ENCODE measurements at regions not wholly inside any gene's neighbourhood (a gene's known extent, or its start where the extent isn't known, plus 50 kb on each side); places are given as distances from the start of the nearest gene placed in this dataset.

DNA sequence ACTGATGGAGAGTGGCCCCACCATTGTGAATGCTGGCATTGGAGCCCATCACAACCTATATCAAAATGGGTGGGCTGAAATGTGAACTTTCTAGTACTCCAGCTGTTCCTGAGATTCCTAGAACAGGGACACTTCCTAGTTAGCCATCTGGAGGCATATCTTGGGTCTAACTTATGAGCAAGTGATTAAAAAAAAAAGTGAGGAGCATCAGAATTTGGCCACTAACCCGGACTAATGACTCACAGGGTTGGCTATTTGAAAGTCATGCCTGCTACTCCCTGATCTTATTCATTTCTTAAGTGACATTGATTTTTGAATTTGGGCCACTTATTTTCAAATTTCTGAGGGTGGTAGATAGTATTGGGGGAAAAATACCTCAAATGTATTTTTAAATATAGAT lies 216.6 kb downstream of the HRH4 start:
- Histone ChIP-seq H3K9me3 (no peaks in the 10 kb centered on the region), H3K27ac (no peak overlapping the region), H3K27me3 (replicated peaks; ENCODE audit: insufficient read depth) (no peaks in the 10 kb centered on the region), H3K36me3 (no peaks in the 10 kb centered on the region), H3K4me1 (ENCODE audit: control insufficient read depth in 1 of 2, low read depth in 2 of 2) (no peaks in the 10 kb centered on the region), H3K4me3 (no peak overlapping the region)
- TF ChIP-seq, protein P1, sequence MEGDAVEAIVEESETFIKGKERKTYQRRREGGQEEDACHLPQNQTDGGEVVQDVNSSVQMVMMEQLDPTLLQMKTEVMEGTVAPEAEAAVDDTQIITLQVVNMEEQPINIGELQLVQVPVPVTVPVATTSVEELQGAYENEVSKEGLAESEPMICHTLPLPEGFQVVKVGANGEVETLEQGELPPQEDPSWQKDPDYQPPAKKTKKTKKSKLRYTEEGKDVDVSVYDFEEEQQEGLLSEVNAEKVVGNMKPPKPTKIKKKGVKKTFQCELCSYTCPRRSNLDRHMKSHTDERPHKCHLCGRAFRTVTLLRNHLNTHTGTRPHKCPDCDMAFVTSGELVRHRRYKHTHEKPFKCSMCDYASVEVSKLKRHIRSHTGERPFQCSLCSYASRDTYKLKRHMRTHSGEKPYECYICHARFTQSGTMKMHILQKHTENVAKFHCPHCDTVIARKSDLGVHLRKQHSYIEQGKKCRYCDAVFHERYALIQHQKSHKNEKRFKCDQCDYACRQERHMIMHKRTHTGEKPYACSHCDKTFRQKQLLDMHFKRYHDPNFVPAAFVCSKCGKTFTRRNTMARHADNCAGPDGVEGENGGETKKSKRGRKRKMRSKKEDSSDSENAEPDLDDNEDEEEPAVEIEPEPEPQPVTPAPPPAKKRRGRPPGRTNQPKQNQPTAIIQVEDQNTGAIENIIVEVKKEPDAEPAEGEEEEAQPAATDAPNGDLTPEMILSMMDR (IDR thresholded peaks at IDR 0.05) = no peak
- DNase-seq (ENCODE audit: low spot score) = no peak
- ATAC-seq (ENCODE audit: insufficient number of reproducible peaks, low FRiP score, low read depth) = no peak

DNA sequence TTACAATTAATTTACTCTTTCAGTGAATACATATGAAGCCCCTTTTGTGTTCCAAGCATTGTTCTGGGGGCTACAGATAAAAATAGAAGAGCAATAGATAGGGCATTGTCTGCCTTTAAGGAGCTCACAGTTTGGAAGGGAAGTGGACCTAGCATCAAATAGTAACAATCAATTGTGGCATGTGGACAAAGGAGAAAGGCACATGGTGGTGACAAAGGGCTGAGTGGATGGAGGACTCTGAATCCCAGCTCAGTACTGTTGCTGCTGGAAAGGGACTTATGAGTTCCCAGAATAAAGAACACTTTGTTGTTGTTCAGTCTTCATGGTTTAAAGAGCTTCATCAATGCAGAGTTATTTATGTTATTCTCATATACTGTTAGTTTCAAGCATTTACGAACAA lies 217.7 kb downstream of the HRH4 start:
- Histone ChIP-seq H3K27me3 (replicated peaks; ENCODE audit: insufficient read depth) (no peaks in the 10 kb centered on the region), H3K4me3 (no peak overlapping the region), H3K27ac (no peak overlapping the region), H3K9me3 (no peaks in the 10 kb centered on the region), H3K36me3 (no peaks in the 10 kb centered on the region), H3K4me1 (ENCODE audit: control insufficient read depth in 1 of 2, low read depth in 2 of 2) (no peaks in the 10 kb centered on the region)
- ATAC-seq (ENCODE audit: insufficient number of reproducible peaks, low FRiP score, low read depth) = no peak
- TF ChIP-seq, protein P1 (IDR thresholded peaks at IDR 0.05) = no peak
- no peak for DNase-seq (ENCODE audit: low spot score)

DNA sequence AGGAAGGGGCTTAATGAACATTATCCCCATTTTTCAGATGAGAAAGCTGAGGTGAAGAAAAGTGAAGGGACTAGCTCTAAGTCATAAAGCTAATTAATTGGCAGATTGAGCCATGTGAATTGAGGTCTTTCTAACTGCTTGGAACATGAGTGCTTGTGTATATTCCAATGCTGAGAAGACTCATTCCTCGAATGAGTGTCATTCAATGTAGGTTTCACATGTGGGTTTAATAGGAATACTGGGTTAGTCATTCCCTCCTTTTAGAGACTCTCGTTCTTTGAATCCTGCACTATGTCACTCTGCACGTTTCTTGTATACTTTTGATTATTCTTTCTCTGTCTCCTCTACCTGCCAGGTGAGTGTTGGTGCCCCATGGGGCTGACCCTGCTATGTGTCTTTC lies 218.2 kb downstream of the HRH4 start:
- no peaks in the 10 kb centered on the region for H3K4me1 ChIP-seq (ENCODE audit: control insufficient read depth in 1 of 2, low read depth in 2 of 2)
- ATAC-seq (ENCODE audit: insufficient number of reproducible peaks, low FRiP score, low read depth) (no peak), DNase-seq (ENCODE audit: low spot score) (no peak)
- H3K36me3 ChIP-seq = no peaks in the 10 kb centered on the region
- H3K9me3 ChIP-seq = no peaks in the 10 kb centered on the region
- no peaks in the 10 kb centered on the region for H3K27me3 ChIP-seq (replicated peaks; ENCODE audit: insufficient read depth)
- H3K27ac ChIP-seq = no peak overlapping the region
- no peak overlapping the region for H3K4me3 ChIP-seq
- TF ChIP-seq, protein P1 (IDR thresholded peaks at IDR 0.05) = no peak

DNA sequence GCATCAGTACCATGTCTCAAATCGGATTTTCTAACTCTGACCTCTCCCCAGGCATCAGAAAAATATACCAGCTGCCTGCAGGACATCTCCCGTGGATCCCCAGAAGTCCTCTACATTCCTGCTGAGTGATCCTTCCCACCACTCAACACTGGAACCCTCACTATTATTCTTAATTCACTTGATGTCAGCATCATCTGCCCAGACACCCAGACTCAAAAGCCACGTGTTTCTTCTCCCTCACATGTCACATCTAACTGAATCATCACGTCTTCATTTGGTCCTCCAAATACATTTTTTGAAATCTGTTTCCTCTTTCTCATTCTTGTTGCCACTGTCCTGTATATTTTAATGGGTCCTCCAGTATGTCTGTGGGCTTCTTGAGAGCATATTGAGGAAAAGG lies 218.6 kb downstream of the HRH4 start:
- Histone ChIP-seq H3K27ac (no peak overlapping the region), H3K9me3 (no peaks in the 10 kb centered on the region), H3K27me3 (replicated peaks; ENCODE audit: insufficient read depth) (no peaks in the 10 kb centered on the region), H3K36me3 (no peaks in the 10 kb centered on the region), H3K4me3 (no peak overlapping the region), H3K4me1 (ENCODE audit: control insufficient read depth in 1 of 2, low read depth in 2 of 2) (no peaks in the 10 kb centered on the region)
- TF ChIP-seq, protein P1 (IDR thresholded peaks at IDR 0.05) = no peak
- DNase-seq (ENCODE audit: low spot score) (no peak), ATAC-seq (ENCODE audit: insufficient number of reproducible peaks, low FRiP score, low read depth) (no peak)

DNA sequence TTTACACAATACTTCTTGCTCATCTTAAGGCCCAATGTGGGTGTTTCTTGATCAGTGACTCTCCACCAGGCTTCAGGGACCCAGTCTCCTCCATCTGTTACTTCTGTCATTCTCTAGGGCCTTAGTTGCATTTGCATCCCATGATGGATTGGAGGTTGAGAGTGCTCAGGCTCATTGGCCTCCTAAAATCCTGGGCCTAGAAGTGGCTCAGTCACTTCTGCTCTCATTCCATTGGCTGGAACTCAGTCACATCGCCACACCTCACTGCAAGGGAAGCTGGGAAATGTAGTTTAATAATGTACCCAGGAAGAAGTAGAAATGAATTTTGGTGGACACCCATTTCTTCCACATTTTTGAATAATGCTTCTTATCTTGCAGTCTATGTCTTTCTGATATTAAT lies 223.5 kb downstream of the HRH4 start:
- DNase-seq (ENCODE audit: low spot score) (no peak), ATAC-seq (ENCODE audit: insufficient number of reproducible peaks, low FRiP score, low read depth) (no peak)
- TF ChIP-seq, protein P1 (IDR thresholded peaks at IDR 0.05) = no peak
- Histone ChIP-seq H3K27me3 (replicated peaks; ENCODE audit: insufficient read depth) (no peaks in the 10 kb centered on the region), H3K27ac (no peak overlapping the region), H3K4me3 (no peak overlapping the region), H3K4me1 (ENCODE audit: control insufficient read depth in 1 of 2, low read depth in 2 of 2) (no peaks in the 10 kb centered on the region), H3K9me3 (no peaks in the 10 kb centered on the region), H3K36me3 (no peaks in the 10 kb centered on the region)

Data from thoracic aorta (tissue), 2 donors.